ENCODE measurements at regions not wholly inside any gene's neighbourhood (a gene's known extent, or its start where the extent isn't known, plus 50 kb on each side); places are given as distances from the start of the nearest gene placed in this dataset.

- ChIA-PET CTCF (no interaction called here), POLR2A (ENCODE audit: unreplicated experiment) (no interaction called here)
- Histone ChIP-seq H3K4me2 (ENCODE audit: low read depth, low read length) (no peak overlapping the region), H2BK15ac (ENCODE audit: low read depth, low read length) (no peak overlapping the region), H3K4me1 (ENCODE audit: control insufficient read depth, insufficient read depth, low read length) (no peaks in the 10 kb centered on the region), H2BK20ac (ENCODE audit: low read depth, low read length) (no peak overlapping the region), H2BK120ac (ENCODE audit: low read depth, low read length) (no peak overlapping the region), H3K23ac (ENCODE audit: low read depth, low read length) (no peak overlapping the region), H3K9me1 (ENCODE audit: insufficient read depth, low read length) (no peaks in the 10 kb centered on the region), H2AK5ac (ENCODE audit: low read depth, low read length) (no peak overlapping the region), H3K4me3 (ENCODE audit: insufficient read depth, low read depth, low read length) (no peak overlapping the region), H3K9ac (ENCODE audit: low read depth, low read length) (no peak overlapping the region), H3K9me3 (ENCODE audit: control insufficient read depth, insufficient read depth, low read length) (no peaks in the 10 kb centered on the region), H3K56ac (ENCODE audit: extremely low read depth, insufficient read depth, low read length) (no peak overlapping the region), H2BK5ac (ENCODE audit: low read depth, low read length, poor library complexity, severe bottlenecking) (no peak overlapping the region), H3K27ac (ENCODE audit: insufficient read depth, low read length) (no peak overlapping the region), H2AFZ (replicated peaks; ENCODE audit: low read length, poor library complexity) (no peak overlapping the region), H2AK9ac (replicated peaks; ENCODE audit: low read depth, low read length, poor library complexity) (no peak overlapping the region), H3K18ac (ENCODE audit: low read depth, low read length) (no peak overlapping the region), H3K79me1 (ENCODE audit: low read depth in 1 of 2, low read length in 2 of 2) (no peaks in the 10 kb centered on the region), H4K5ac (ENCODE audit: low read depth, low read length) (no peak overlapping the region), H4K20me1 (ENCODE audit: insufficient read depth, low read length) (no peaks in the 10 kb centered on the region), H3K36me3 (ENCODE audit: control insufficient read depth, insufficient read depth, low read length) (no peaks in the 10 kb centered on the region), H4K8ac (ENCODE audit: low read depth in 2 of 2, low read length in 2 of 2) (no peak overlapping the region), H4K91ac (ENCODE audit: insufficient read depth, low read depth, low read length) (no peak overlapping the region), H3K4ac (ENCODE audit: low read depth, low read length) (no peak overlapping the region), H3K27me3 (ENCODE audit: control insufficient read depth, insufficient read depth, low read length) (no peaks in the 10 kb centered on the region), H3K14ac (replicated peaks; ENCODE audit: low read depth, low read length) (no peak overlapping the region)
- no peak for ATAC-seq (ENCODE audit: low read depth)
- intact Hi-C loops (cut with micrococcal nuclease): no loop called here
- no CpG with 5 or more reads among the region's 2 CpGs for WGBS, 2 experiments (ENCODE audit: extremely low coverage in 2 of 2, insufficient read length in 1 of 2)
- no peak for TF ChIP-seq RAD21 (IDR thresholded peaks at IDR 0.05; ENCODE audit: low read length)
- no peak for TF ChIP-seq RFX5 (IDR thresholded peaks at IDR 0.05; ENCODE audit: low read depth, low read length)
- no peak for TF ChIP-seq CHD1 (IDR thresholded peaks at IDR 0.05; ENCODE audit: low read depth, low read length)
- TF ChIP-seq NFE2L2 (IDR thresholded peaks at IDR 0.05; ENCODE audit: low read depth, low read length): no peak
- TF ChIP-seq BHLHE40 (IDR thresholded peaks at IDR 0.05; ENCODE audit: low read depth, low read length): no peak
- no peak for TF ChIP-seq SMC3 (IDR thresholded peaks at IDR 0.05; ENCODE audit: low read depth, low read length)
- TF ChIP-seq MAZ (IDR thresholded peaks at IDR 0.05; ENCODE audit: borderline replicate concordance, low read depth, low read length): no peak
- TF ChIP-seq MAFK (IDR thresholded peaks at IDR 0.05; ENCODE audit: low read depth, low read length): no peak
- TF ChIP-seq USF2 (IDR thresholded peaks at IDR 0.05; ENCODE audit: low read depth, low read length): no peak
- no peak for TF ChIP-seq MXI1 (IDR thresholded peaks at IDR 0.05; ENCODE audit: borderline replicate concordance, low read depth, low read length)
- DNase-seq: no peak
- in situ Hi-C loops (cut with MboI; ENCODE audit: low sequenced_read_pairs): no loop called here
- dilution Hi-C loops (cut with HindIII; ENCODE audit: low sequenced_read_pairs, unreplicated experiment): no loop called here
- BruUV-seq (replicated peaks): no TSS peak
Observed at GRCh38 chr2:31651267-31651666, 70.5 kb upstream of the SRD5A2 start.

Data from IMR-90 (cell line).